Type B pancreatic cell (in vitro differentiated cells): ENCODE measurements at regions not wholly inside any gene's neighbourhood (a gene's known extent, or its start where the extent isn't known, plus 50 kb on each side); places are given as distances from the start of the nearest gene placed in this dataset.

Experiments
- DNase-seq: peaks from one replicate; pipeline ENCODE4 v3.0.0; 2021; ENCODE audit warnings: mixed read lengths; ENCODE audit not compliant: unreplicated experiment; ENCODE audit errors: extremely low spot score
- H3K27ac Mint-ChIP-seq: 2 replicates; pipeline ENCODE4 v1.8.0; 2021; ENCODE audit warnings: mild to moderate bottlenecking, mixed read lengths
- H3K27me3 Mint-ChIP-seq: 2 replicates; pipeline ENCODE4 v1.8.0; 2021; ENCODE audit warnings: mixed read lengths
- H3K36me3 Mint-ChIP-seq: 2 replicates; pipeline ENCODE4 v1.8.0; 2021; ENCODE audit warnings: mixed read lengths
- H3K4me1 Mint-ChIP-seq: one replicate; pipeline ENCODE4 v1.8.0; 2021; ENCODE audit warnings: mixed read lengths; ENCODE audit not compliant: unreplicated experiment
- H3K4me3 Mint-ChIP-seq: 2 replicates; pipeline ENCODE4 v1.8.0; 2021; ENCODE audit warnings: mild to moderate bottlenecking, mixed read lengths
- H3K9me3 Mint-ChIP-seq: 2 replicates; pipeline ENCODE4 v1.8.0; 2021; ENCODE audit warnings: mixed read lengths
- TF ChIP-seq, protein P1 (sequence below): fragments of 200-600 bp; sonication (generic); conservative IDR thresholded peaks from 2 replicates; pipeline ENCODE4 v1.5.0; 2021; ENCODE audit warnings: antibody characterized with exemption, mild to moderate bottlenecking

DNA sequence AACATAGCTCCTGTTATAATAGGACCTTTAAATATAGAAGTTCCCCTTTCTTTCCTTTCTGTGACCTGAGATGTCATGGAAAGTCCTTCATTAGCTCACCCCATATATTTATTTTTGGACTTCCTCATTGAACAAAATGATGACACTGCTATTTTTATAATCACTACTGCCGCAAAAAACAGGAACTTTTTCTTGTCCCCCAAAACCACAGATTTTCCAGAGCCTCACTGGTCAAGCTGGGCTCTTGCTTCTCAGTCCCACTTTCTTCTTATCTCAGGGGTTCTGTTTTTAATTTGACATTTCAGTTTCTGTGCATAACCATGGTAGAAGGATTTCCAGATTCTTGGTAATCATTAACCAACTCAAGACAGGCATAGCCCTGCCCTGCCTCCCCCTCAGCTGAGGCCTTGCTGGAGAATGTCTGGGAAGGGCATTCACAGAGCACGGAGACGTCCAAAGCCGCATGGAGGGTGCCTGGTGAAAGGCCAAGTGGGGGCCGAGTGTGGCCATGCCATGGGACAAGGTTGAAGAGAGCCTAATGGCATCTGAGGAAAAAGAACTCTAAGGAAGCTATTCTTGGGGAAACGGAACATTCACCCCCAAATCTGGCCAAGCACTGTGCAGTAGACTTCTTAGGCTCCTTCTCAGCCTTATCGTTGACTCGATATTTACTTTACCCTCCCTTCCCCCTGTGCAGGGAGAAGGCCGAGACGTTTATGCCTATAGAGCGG is 73.7 kb downstream of the EDN1 start:
- peak overlapping the region; percentile 71 for H3K27ac Mint-ChIP-seq
- TF ChIP-seq, protein P1, sequence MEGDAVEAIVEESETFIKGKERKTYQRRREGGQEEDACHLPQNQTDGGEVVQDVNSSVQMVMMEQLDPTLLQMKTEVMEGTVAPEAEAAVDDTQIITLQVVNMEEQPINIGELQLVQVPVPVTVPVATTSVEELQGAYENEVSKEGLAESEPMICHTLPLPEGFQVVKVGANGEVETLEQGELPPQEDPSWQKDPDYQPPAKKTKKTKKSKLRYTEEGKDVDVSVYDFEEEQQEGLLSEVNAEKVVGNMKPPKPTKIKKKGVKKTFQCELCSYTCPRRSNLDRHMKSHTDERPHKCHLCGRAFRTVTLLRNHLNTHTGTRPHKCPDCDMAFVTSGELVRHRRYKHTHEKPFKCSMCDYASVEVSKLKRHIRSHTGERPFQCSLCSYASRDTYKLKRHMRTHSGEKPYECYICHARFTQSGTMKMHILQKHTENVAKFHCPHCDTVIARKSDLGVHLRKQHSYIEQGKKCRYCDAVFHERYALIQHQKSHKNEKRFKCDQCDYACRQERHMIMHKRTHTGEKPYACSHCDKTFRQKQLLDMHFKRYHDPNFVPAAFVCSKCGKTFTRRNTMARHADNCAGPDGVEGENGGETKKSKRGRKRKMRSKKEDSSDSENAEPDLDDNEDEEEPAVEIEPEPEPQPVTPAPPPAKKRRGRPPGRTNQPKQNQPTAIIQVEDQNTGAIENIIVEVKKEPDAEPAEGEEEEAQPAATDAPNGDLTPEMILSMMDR: no peak

DNA sequence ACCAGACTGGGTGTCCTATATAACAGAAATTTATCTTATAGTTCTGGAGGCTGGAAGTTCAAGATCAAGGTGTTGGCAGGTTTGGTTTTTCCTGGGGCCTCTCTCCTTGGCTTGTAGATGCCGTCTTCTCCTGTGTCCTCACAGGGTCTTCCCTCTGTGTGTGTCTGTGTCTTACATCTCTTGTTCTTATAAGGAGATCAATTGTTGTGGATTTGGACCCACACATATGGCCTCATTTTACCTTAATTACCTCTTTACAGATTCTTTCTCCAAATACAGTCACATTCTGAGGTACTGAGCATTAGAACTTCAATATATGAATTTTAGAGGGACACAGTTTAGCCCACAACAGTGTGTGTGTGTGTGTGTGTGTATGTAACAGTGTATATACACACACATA is 74.5 kb downstream of the EDN1 start:
- Mint-ChIP-seq H3K4me3 (no peak overlapping the region), H3K27me3 (no peaks in the 10 kb centered on the region)
- TF ChIP-seq, protein P1: no peak

More for the DNA sequence above, 73.7 kb downstream of the EDN1 start:
- DNase-seq: no peak
- Mint-ChIP-seq H3K4me3 (peak overlapping the region; percentile 16), H3K4me1 (peaks cover 9% of the 10 kb centered on the region), H3K9me3 (no peaks in the 10 kb centered on the region), H3K27me3 (no peaks in the 10 kb centered on the region), H3K36me3 (no peaks in the 10 kb centered on the region)

DNA sequence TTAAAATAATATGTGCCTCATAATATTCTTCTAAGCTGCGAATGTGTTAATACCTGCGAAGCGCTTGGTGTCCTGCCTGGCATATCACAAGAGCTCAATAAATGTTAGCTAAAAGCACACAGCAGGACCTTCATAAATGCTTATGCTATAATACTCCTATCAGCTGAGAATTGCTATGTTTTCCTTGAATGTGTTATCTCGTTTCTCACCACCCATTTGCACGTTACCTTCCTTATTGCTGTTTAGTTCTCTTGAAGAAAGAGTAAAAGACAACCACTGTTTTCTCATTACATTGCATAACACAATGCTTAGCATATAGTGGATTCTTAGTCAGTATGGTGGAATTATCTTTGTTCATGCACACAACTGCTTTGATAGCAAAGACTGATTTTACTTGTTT is 76.6 kb downstream of the EDN1 start:
- Mint-ChIP-seq H3K27me3 (no peaks in the 10 kb centered on the region), H3K4me3 (no peak overlapping the region), H3K4me1 (peaks cover 9% of the 10 kb centered on the region), H3K9me3 (no peaks in the 10 kb centered on the region), H3K36me3 (no peaks in the 10 kb centered on the region), H3K27ac (no peak overlapping the region)
- TF ChIP-seq, protein P1: no peak
- no peak for DNase-seq

More for the DNA sequence above, 74.5 kb downstream of the EDN1 start:
- no peaks in the 10 kb centered on the region for H3K36me3 Mint-ChIP-seq
- no peak overlapping the region for H3K27ac Mint-ChIP-seq
- no peaks in the 10 kb centered on the region for H3K9me3 Mint-ChIP-seq
- H3K4me1 Mint-ChIP-seq: peaks cover 9% of the 10 kb centered on the region
- DNase-seq: no peak

DNA sequence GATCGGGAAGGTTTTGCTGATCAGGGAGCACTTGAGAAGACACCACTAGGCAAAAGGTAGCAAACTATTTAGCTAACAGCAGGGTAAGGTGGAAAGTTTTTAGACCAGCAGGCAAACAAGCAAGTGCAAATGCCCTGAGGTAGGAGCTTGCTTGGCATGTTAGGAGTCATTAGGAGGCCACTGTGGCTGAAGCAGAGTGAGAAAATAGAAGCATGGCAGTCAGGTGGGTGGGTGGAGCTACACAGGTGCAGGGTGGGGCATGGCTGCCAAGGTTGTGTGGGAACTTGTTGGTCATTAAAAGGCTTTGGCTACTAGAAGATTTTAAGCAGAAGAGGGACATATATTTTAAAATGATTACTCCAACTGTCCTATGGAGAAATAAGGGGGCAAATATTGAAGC is 77.3 kb downstream of the EDN1 start:
- TF ChIP-seq, protein P1: no peak
- H3K4me1 Mint-ChIP-seq: peaks cover 9% of the 10 kb centered on the region
- no peak overlapping the region for H3K27ac Mint-ChIP-seq
- H3K27me3 Mint-ChIP-seq: no peaks in the 10 kb centered on the region
- DNase-seq: no peak
- H3K9me3 Mint-ChIP-seq: no peaks in the 10 kb centered on the region
- H3K4me3 Mint-ChIP-seq: no peak overlapping the region
- no peaks in the 10 kb centered on the region for H3K36me3 Mint-ChIP-seq

DNA sequence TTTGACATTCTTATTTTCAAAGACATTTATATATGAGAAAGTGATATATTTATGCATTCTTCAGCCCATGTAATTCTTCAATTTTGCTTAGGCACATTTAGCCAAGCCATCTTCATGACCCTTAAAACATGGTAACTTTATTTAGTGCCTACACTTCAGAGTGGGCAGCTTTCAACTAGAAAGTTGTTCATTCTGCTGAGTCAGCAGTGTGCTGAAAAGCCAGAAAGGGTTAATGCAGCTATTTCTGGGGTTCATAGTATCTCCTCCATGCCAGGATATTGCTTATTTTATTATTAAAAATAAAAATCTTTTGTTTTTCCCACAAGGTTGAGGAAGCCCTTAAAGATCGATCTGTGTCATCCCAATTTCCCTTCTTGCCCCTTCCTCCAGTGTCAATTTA is 79.2 kb downstream of the EDN1 start:
- no peak overlapping the region for H3K27ac Mint-ChIP-seq
- no peaks in the 10 kb centered on the region for H3K36me3 Mint-ChIP-seq
- peaks cover 5% of the 10 kb centered on the region for H3K4me1 Mint-ChIP-seq
- no peaks in the 10 kb centered on the region for H3K9me3 Mint-ChIP-seq
- H3K4me3 Mint-ChIP-seq: no peak overlapping the region
- TF ChIP-seq, protein P1: no peak
- no peaks in the 10 kb centered on the region for H3K27me3 Mint-ChIP-seq
- no peak for DNase-seq
